Transverse colon (tissue), 3 donors: ENCODE measurements at regions not wholly inside any gene's neighbourhood (a gene's known extent, or its start where the extent isn't known, plus 50 kb on each side); places are given as distances from the start of the nearest gene placed in this dataset.

Source experiments
- CTCF ChIP-seq, 5 experiments: fragments of 200-600 bp in 3 of 5; fragments of 450-650 bp in 2 of 5; sonication (generic) in 3 of 5; IDR thresholded peaks; 1 replicate in 2 of 5; 2 replicates in 3 of 5; pipeline ENCODE4 v1.5.1; 2016 to 2017; ENCODE audit warnings: antibody characterized with exemption in 5 of 5, inconsistent platforms in 3 of 5, mild to moderate bottlenecking in 2 of 5, moderate library complexity in 1 of 5
- EP300 ChIP-seq: sonication (generic); formaldehyde crosslinking; IDR thresholded peaks from one replicate; pipeline ENCODE4 v1.6.1; 2017; ENCODE audit warnings: antibody characterized with exemption, low read depth

- TF ChIP-seq EP300 (no peak), CTCF (IDR thresholded peaks at IDR 0.05) (no peak)
Observed at GRCh38 chr12:92273076-92273475, 127.4 kb upstream of the BTG1 start.
